ENCODE measurements at regions not wholly inside any gene's neighbourhood (a gene's known extent, or its start where the extent isn't known, plus 50 kb on each side); places are given as distances from the start of the nearest gene placed in this dataset.

- no peak overlapping the region for H2AFZ ChIP-seq (ENCODE audit: low read depth)
- H3K27me3 ChIP-seq (ENCODE audit: insufficient read depth), result no peaks in the 10 kb centered on the region
- ChIA-PET POLR2A (no interaction called here), CTCF (no interaction called here)
- H3K9me2 ChIP-seq, result no peaks in the 10 kb centered on the region
- DNase-seq, result no peak
- no peaks in the 10 kb centered on the region for H3K36me3 ChIP-seq (replicated peaks in 1 of 2; ENCODE audit: control insufficient read depth in 1 of 2, insufficient read depth in 2 of 2, low read length in 1 of 2)
- H3K27ac ChIP-seq (ENCODE audit: low read depth in 2 of 2, low read length in 1 of 2), result no peak overlapping the region
- H3K4me2 ChIP-seq, result no peak overlapping the region
- TF ChIP-seq RFX5 (IDR thresholded peaks at IDR 0.05; ENCODE audit: low read length), result no peak
- no peak for TF ChIP-seq ZBTB33 (IDR thresholded peaks at IDR 0.05; ENCODE audit: borderline replicate concordance, low read depth)
- TF ChIP-seq, protein P1, sequence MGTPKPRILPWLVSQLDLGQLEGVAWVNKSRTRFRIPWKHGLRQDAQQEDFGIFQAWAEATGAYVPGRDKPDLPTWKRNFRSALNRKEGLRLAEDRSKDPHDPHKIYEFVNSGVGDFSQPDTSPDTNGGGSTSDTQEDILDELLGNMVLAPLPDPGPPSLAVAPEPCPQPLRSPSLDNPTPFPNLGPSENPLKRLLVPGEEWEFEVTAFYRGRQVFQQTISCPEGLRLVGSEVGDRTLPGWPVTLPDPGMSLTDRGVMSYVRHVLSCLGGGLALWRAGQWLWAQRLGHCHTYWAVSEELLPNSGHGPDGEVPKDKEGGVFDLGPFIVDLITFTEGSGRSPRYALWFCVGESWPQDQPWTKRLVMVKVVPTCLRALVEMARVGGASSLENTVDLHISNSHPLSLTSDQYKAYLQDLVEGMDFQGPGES (IDR thresholded peaks at IDR 0.05; ENCODE audit: low read depth, low read length), result no peak
- no peak for TF ChIP-seq SIN3A (IDR thresholded peaks at IDR 0.05; ENCODE audit: borderline replicate concordance, low read depth, low read length)
- TF ChIP-seq YY1 (IDR thresholded peaks at IDR 0.05; ENCODE audit: low read depth), result no peak
- TF ChIP-seq TAF1 (IDR thresholded peaks at IDR 0.05; ENCODE audit: borderline replicate concordance, low read depth, low read length), result no peak
- TF ChIP-seq RAD21 (IDR thresholded peaks at IDR 0.05; ENCODE audit: low read length), result no peak
- TF ChIP-seq USF2 (IDR thresholded peaks at IDR 0.05; ENCODE audit: borderline replicate concordance, low read depth, low read length), result no peak
- TF ChIP-seq POLR2AphosphoS5 (IDR thresholded peaks at IDR 0.05; ENCODE audit: low read depth, low read length), result no peak
- no peak for TF ChIP-seq NRF1 (IDR thresholded peaks at IDR 0.05; ENCODE audit: low read depth, low read length)
- no peak for TF ChIP-seq FOXJ3 (CRISPR knock-in tag; IDR thresholded peaks at IDR 0.05)
- no peak for TF ChIP-seq SMC3 (IDR thresholded peaks at IDR 0.05; ENCODE audit: low read depth, low read length)
- no peak for TF ChIP-seq TCF12 (IDR thresholded peaks at IDR 0.05)
- TF ChIP-seq RCOR1 (IDR thresholded peaks at IDR 0.05; ENCODE audit: low read length), result no peak
- no peak for TF ChIP-seq USF1 (IDR thresholded peaks at IDR 0.05; ENCODE audit: borderline replicate concordance, low read depth)
- no peak for TF ChIP-seq TEAD4 (IDR thresholded peaks at IDR 0.05; ENCODE audit: borderline replicate concordance, insufficient read depth)
- no peak for TF ChIP-seq GABPA (IDR thresholded peaks at IDR 0.05; ENCODE audit: low read depth)
- no peak for TF ChIP-seq JUND (IDR thresholded peaks at IDR 0.05)
- no peaks in the 10 kb centered on the region for H3K79me2 ChIP-seq (ENCODE audit: insufficient read depth)
- no peak overlapping the region for H3K4me3 ChIP-seq (ENCODE audit: low read depth in 2 of 2, low read length in 1 of 2)
- H3K9ac ChIP-seq, result no peak overlapping the region
- WGBS (ENCODE audit: low lambda C conversion rate), result 12% methylated on average over 6 of the region's 8 CpGs
- H4K20me1 ChIP-seq (ENCODE audit: insufficient read depth), result no peaks in the 10 kb centered on the region
- H3F3A ChIP-seq (replicated peaks; ENCODE audit: insufficient read depth), result no peaks in the 10 kb centered on the region
- H3K4me1 ChIP-seq (ENCODE audit: control insufficient read depth in 1 of 2, insufficient read depth in 2 of 2, low read depth in 1 of 2, low read length in 1 of 2), result no peaks in the 10 kb centered on the region
- H3K9me3 ChIP-seq, result no peaks in the 10 kb centered on the region
Observed at GRCh38 chr14:98185036-98185435, 1087.0 kb downstream of the BCL11B start.

All from SK-N-SH (cell line).